OCI-LY7 (cell line): ENCODE measurements at regions not wholly inside any gene's neighbourhood (a gene's known extent, or its start where the extent isn't known, plus 50 kb on each side); places are given as distances from the start of the nearest gene placed in this dataset.

Source experiments
- EZH2phosphoT487 ChIP-seq: fragments of 200-600 bp; sonication (generic); IDR thresholded peaks from 2 replicates; pipeline ENCODE4 v1.6.1; 2018; ENCODE audit warnings: low read depth, borderline replicate concordance, mild to moderate bottlenecking, mixed run types, antibody characterized with exemption, low read length, moderate library complexity, mixed read lengths
- TF ChIP-seq, protein P1 (sequence below): fragments of 200-600 bp; sonication (generic); conservative IDR thresholded peaks from 2 replicates; pipeline ENCODE4 v1.5.1; 2014; ENCODE audit warnings: mild to moderate bottlenecking, antibody characterized with exemption, low read length, moderate library complexity, mixed read lengths

DNA sequence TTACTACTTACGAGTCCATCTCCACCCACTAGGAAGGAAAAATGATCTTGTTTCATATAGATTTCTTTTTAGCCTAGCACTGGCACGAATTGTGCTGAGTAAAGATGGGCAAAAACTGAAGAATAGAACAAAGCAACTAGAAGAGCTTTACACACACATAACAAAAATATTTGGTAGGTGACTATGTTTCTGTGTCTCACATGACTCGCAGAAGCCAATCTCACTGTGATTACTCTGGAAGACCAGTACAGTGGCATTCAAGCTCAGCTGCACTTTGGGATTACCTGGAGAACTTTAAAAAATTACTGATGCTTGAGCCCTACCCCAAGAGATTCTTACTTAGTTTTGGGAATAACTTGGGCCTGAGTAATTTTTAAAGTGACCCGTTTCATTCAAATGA lies 378.7 kb downstream of the METTL4 start:
- TF ChIP-seq, protein P1, sequence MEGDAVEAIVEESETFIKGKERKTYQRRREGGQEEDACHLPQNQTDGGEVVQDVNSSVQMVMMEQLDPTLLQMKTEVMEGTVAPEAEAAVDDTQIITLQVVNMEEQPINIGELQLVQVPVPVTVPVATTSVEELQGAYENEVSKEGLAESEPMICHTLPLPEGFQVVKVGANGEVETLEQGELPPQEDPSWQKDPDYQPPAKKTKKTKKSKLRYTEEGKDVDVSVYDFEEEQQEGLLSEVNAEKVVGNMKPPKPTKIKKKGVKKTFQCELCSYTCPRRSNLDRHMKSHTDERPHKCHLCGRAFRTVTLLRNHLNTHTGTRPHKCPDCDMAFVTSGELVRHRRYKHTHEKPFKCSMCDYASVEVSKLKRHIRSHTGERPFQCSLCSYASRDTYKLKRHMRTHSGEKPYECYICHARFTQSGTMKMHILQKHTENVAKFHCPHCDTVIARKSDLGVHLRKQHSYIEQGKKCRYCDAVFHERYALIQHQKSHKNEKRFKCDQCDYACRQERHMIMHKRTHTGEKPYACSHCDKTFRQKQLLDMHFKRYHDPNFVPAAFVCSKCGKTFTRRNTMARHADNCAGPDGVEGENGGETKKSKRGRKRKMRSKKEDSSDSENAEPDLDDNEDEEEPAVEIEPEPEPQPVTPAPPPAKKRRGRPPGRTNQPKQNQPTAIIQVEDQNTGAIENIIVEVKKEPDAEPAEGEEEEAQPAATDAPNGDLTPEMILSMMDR, result no peak
- TF ChIP-seq EZH2phosphoT487, result no peak
